ENCODE measurements at regions not wholly inside any gene's neighbourhood (a gene's known extent, or its start where the extent isn't known, plus 50 kb on each side); places are given as distances from the start of the nearest gene placed in this dataset.
"Not testable (repeated sequence)": the region's sequence is repeated elsewhere in the genome, so short reads cannot be mapped to it uniquely, and the experiment has no call there.

- no peak for DNase-seq
Measured at GRCh38 chr20:24842274-24842917, 106.7 kb upstream of the CST7 start.

GRCh38 chr20:24842918-24843715, 106.0 kb upstream of the CST7 start:
- DNase-seq = no peak

- DNase-seq = no peak
Measured at GRCh38 chr20:24850176-24850575, 98.9 kb upstream of the CST7 start.

GRCh38 chr20:24851346-24852019, 97.6 kb upstream of the CST7 start:
- DNase-seq = no peak

- DNase-seq = no peak
Measured at GRCh38 chr20:24853916-24854315, 95.2 kb upstream of the CST7 start.

GRCh38 chr20:24855848-24856247, 93.2 kb upstream of the CST7 start:
- no peak for DNase-seq

- DNase-seq = not testable (repeated sequence)
Measured at GRCh38 chr20:24858500-24858899, 90.6 kb upstream of the CST7 start.

GRCh38 chr20:24859539-24859938, 89.5 kb upstream of the CST7 start:
- DNase-seq = no peak

GRCh38 chr20:24862186-24862585, 86.9 kb upstream of the CST7 start:
- DNase-seq = no peak

GRCh38 chr20:24862606-24863005, 86.5 kb upstream of the CST7 start:
- DNase-seq = no peak

- no peak for DNase-seq
Measured at GRCh38 chr20:24863356-24863755, 85.7 kb upstream of the CST7 start.

- no peak for DNase-seq
Measured at GRCh38 chr20:24866008-24866407, 83.1 kb upstream of the CST7 start.

GRCh38 chr20:24866742-24867141, 82.3 kb upstream of the CST7 start:
- no peak for DNase-seq

- DNase-seq = no peak
Measured at GRCh38 chr20:24867556-24867955, 81.5 kb upstream of the CST7 start.

- no peak for DNase-seq
Measured at GRCh38 chr20:24868396-24868927, 80.6 kb upstream of the CST7 start.

GRCh38 chr20:24868959-24869358, 80.1 kb upstream of the CST7 start:
- no peak for DNase-seq

GRCh38 chr20:24870057-24870456, 79.0 kb upstream of the CST7 start:
- DNase-seq = no peak

- no peak for DNase-seq
Measured at GRCh38 chr20:24870881-24871280, 78.2 kb upstream of the CST7 start.

- no peak for DNase-seq
Measured at GRCh38 chr20:24871480-24872213, 77.4 kb upstream of the CST7 start.

- DNase-seq = no peak
Measured at GRCh38 chr20:24872291-24873024, 76.6 kb upstream of the CST7 start.

- no peak for DNase-seq
Measured at GRCh38 chr20:24873025-24873620, 75.9 kb upstream of the CST7 start.

- DNase-seq = no peak
Measured at GRCh38 chr20:24875078-24875477, 74.0 kb upstream of the CST7 start.

Measured in left hindlimb (tissue), 1 donor.